H1 (cell line): ENCODE measurements at regions not wholly inside any gene's neighbourhood (a gene's known extent, or its start where the extent isn't known, plus 50 kb on each side); places are given as distances from the start of the nearest gene placed in this dataset.

ENCODE experiments used
- CTCF ChIA-PET: fragments of 300-600 bp; sonication (Branson Sonifier 250); formaldehyde crosslinking; loops from one replicate; lab custom pipeline; 2021; ENCODE audit not compliant: partially characterized antibody; lab: Charles Lee
- POLR2A ChIA-PET: fragments of 300-600 bp; sonication (Branson Sonifier 250); formaldehyde crosslinking; loops from one replicate; lab custom pipeline; 2021; ENCODE audit warnings: inconsistent platforms; ENCODE audit not compliant: partially characterized antibody; lab: Charles Lee
- DNase-seq, 2 experiments: peaks; one replicate each; pipeline versions ENCODE4 v3.0.0 to v3.0.0-alpha.2; 2010 to 2022; ENCODE audit warnings: low spot score in 2 of 2, low read depth in 1 of 2, mixed read lengths in 1 of 2
- FAIRE-seq: peaks from 2 replicates; lab custom pipeline; 2011; peaks lifted over from hg19 to GRCh38; lab: Jason Lieb, UNC
- H2AFZ ChIP-seq: 2 replicates; pipeline ENCODE4 v1.8.1; 2012; ENCODE audit warnings: low read length, inconsistent platforms
- H2AK5ac ChIP-seq: 2 replicates; pipeline ENCODE4 v1.6.1; 2013; ENCODE audit warnings: low read depth, low read length
- H2BK120ac ChIP-seq: replicated peaks from 2 replicates; pipeline ENCODE3; 2013; ENCODE audit warnings: low read depth, low read length, inconsistent platforms
- H2BK12ac ChIP-seq: 2 replicates; pipeline ENCODE4 v1.6.1; 2013; ENCODE audit warnings: low read depth, low read length
- H2BK15ac ChIP-seq: 2 replicates; pipeline ENCODE4 v1.6.1; 2013; ENCODE audit warnings: low read length
- H2BK20ac ChIP-seq: 2 replicates; pipeline ENCODE4 v1.6.1; 2013; ENCODE audit warnings: low read length
- H2BK5ac ChIP-seq: 2 replicates; pipeline ENCODE4 v1.6.1; 2013; ENCODE audit warnings: low read depth, low read length
- H3K14ac ChIP-seq: 2 replicates; pipeline ENCODE4 v1.6.1; 2013; ENCODE audit warnings: inconsistent platforms; ENCODE audit not compliant: insufficient read length
- H3K18ac ChIP-seq: 2 replicates; pipeline ENCODE4 v1.6.1; 2013; ENCODE audit warnings: low read length; ENCODE audit errors: extremely low read depth
- H3K23ac ChIP-seq: 2 replicates; pipeline ENCODE4 v1.6.1; 2013; ENCODE audit warnings: inconsistent platforms; ENCODE audit not compliant: insufficient read length
- H3K23me2 ChIP-seq: 2 replicates; pipeline ENCODE4 v1.6.1; 2013; ENCODE audit warnings: low read depth, low read length
- H3K27ac ChIP-seq: 2 replicates; pipeline ENCODE4 v1.6.1; 2011; ENCODE audit warnings: low read depth, low read length, inconsistent platforms
- H3K27me3 ChIP-seq, 4 experiments: replicated peaks in 1 of 4; 1 replicate in 1 of 4; 2 replicates in 3 of 4; pipeline versions ENCODE4 v1.6.1 to v1.8.1; 2011 to 2013; ENCODE audit warnings: low read length in 3 of 4, mild to moderate bottlenecking in 3 of 4, inconsistent platforms in 2 of 4, mixed read lengths in 2 of 4, moderate library complexity in 1 of 4; ENCODE audit not compliant: control insufficient read depth in 3 of 4, insufficient read depth in 3 of 4; ENCODE audit errors: extremely low read depth in 1 of 4
- H3K36me3 ChIP-seq, 4 experiments: 2 replicates each; pipeline versions ENCODE4 v1.6.1 to v1.8.1; 2011 to 2013; ENCODE audit warnings: mild to moderate bottlenecking in 4 of 4, low read length in 3 of 4, moderate library complexity in 2 of 4, control low read depth in 1 of 4, inconsistent platforms in 1 of 4; ENCODE audit not compliant: insufficient read depth in 4 of 4, control insufficient read depth in 2 of 4
- H3K4ac ChIP-seq: replicated peaks from 2 replicates; pipeline ENCODE3; 2013; ENCODE audit warnings: low read length, low read depth, mixed read lengths, inconsistent platforms; ENCODE audit not compliant: insufficient read length
- H3K4me1 ChIP-seq, 4 experiments: replicated peaks in 1 of 4; 1 replicate in 1 of 4; 2 replicates in 3 of 4; pipeline versions ENCODE4 v1.6.1 to v1.8.1; 2011 to 2013; ENCODE audit warnings: low read length in 3 of 4, inconsistent platforms in 2 of 4, mixed read lengths in 1 of 4; ENCODE audit not compliant: insufficient read depth in 4 of 4, control insufficient read depth in 3 of 4
- H3K4me2 ChIP-seq, 2 experiments: 2 replicates each; pipeline versions ENCODE4 v1.6.1 to v1.8.1; 2011 to 2013; ENCODE audit warnings: low read depth in 2 of 2, low read length in 2 of 2, control low read depth in 1 of 2, inconsistent platforms in 1 of 2, mild to moderate bottlenecking in 1 of 2; ENCODE audit not compliant: insufficient read depth in 1 of 2
- H3K4me3 ChIP-seq, 4 experiments: fragments of 200-600, 300-600 bp in 1 of 4; sonication (generic), shearing (Covaris generic), sonication (Bioruptor Twin) in 1 of 4; 2 replicates each; pipeline versions ENCODE4 v1.5.1 to v1.8.1; 2011 to 2016; ENCODE audit warnings: low read length in 4 of 4, low read depth in 3 of 4, control low read depth in 2 of 4, inconsistent platforms in 2 of 4, mild to moderate bottlenecking in 2 of 4, mixed read lengths in 1 of 4, moderate library complexity in 1 of 4; ENCODE audit not compliant: insufficient read depth in 2 of 4; ENCODE audit errors: extremely low read depth in 1 of 4
- H3K56ac ChIP-seq: replicated peaks from 2 replicates; pipeline ENCODE3; 2013; ENCODE audit warnings: low read depth, mild to moderate bottlenecking, mixed read lengths, low read length, inconsistent platforms; ENCODE audit not compliant: insufficient read length
- H3K79me1 ChIP-seq: 2 replicates; pipeline ENCODE4 v1.6.1; 2013; ENCODE audit warnings: low read depth, low read length, control low read depth
- H3K79me2 ChIP-seq, 2 experiments: 2 replicates each; pipeline versions ENCODE4 v1.6.1 to v1.8.1; 2012 to 2013; ENCODE audit warnings: low read length in 2 of 2, mild to moderate bottlenecking in 2 of 2, inconsistent platforms in 1 of 2; ENCODE audit not compliant: insufficient read depth in 2 of 2, control insufficient read depth in 1 of 2
- H3K9ac ChIP-seq, 4 experiments: replicated peaks in 1 of 4; 1 replicate in 1 of 4; 2 replicates in 3 of 4; pipeline versions ENCODE4 v1.6.1 to v1.8.1; 2011 to 2013; ENCODE audit warnings: low read depth in 3 of 4, low read length in 3 of 4, control low read depth in 2 of 4, mild to moderate bottlenecking in 2 of 4, moderate library complexity in 2 of 4, inconsistent platforms in 1 of 4; ENCODE audit errors: extremely low read depth in 1 of 4
- H3K9me3 ChIP-seq, 2 experiments: 2 replicates each; pipeline versions ENCODE4 v1.6.1 to v1.8.1; 2012 to 2013; ENCODE audit warnings: mild to moderate bottlenecking in 2 of 2, moderate library complexity in 2 of 2, control low read depth in 1 of 2, inconsistent platforms in 1 of 2, low read depth in 1 of 2, low read length in 1 of 2, mixed read lengths in 1 of 2; ENCODE audit not compliant: insufficient read depth in 2 of 2
- H4K20me1 ChIP-seq, 2 experiments: replicated peaks in 1 of 2; 2 replicates each; pipeline versions ENCODE3 to v1.8.1; 2011 to 2013; ENCODE audit warnings: inconsistent platforms in 2 of 2, low read length in 2 of 2, mild to moderate bottlenecking in 1 of 2; ENCODE audit not compliant: insufficient read depth in 2 of 2, control insufficient read depth in 1 of 2
- H4K5ac ChIP-seq: 2 replicates; pipeline ENCODE4 v1.6.1; 2013; ENCODE audit warnings: low read length, low read depth, mixed read lengths, inconsistent platforms; ENCODE audit not compliant: insufficient read length
- H4K8ac ChIP-seq: 2 replicates; pipeline ENCODE4 v1.8.0; 2013; ENCODE audit warnings: mild to moderate bottlenecking, moderate library complexity, low read length, inconsistent platforms; ENCODE audit not compliant: insufficient read depth; ENCODE audit errors: extremely low read depth
- H4K91ac ChIP-seq: replicated peaks from 2 replicates; pipeline ENCODE3; 2013; ENCODE audit warnings: low read length, mixed read lengths, inconsistent platforms; ENCODE audit not compliant: insufficient read length
- BRCA1 ChIP-seq: IDR thresholded peaks from 2 replicates; pipeline ENCODE4 v1.6.1; 2012; ENCODE audit warnings: low read depth, low read length, improper control_type of control experiment
- CEBPB ChIP-seq: IDR thresholded peaks from 2 replicates; pipeline ENCODE4 v1.6.1; 2012; ENCODE audit warnings: low read depth, low read length
- EP300 ChIP-seq, 2 experiments: IDR thresholded peaks; 1 replicate in 1 of 2; 2 replicates in 1 of 2; pipeline ENCODE4 v1.6.1; 2011 to 2012; ENCODE audit warnings: low read depth in 2 of 2, low read length in 2 of 2, mild to moderate bottlenecking in 2 of 2, borderline replicate concordance in 1 of 2, inconsistent platforms in 1 of 2, moderate library complexity in 1 of 2
- EZH2 ChIP-seq: fragments of 200-600 bp; sonication (generic); IDR thresholded peaks from 2 replicates; pipeline ENCODE4 v1.7.1; 2012; ENCODE audit warnings: low read depth, mild to moderate bottlenecking, moderate library complexity, low read length, inconsistent platforms; ENCODE audit not compliant: severe bottlenecking
- HDAC6 ChIP-seq: IDR thresholded peaks from one replicate; pipeline ENCODE4 v1.7.1; 2012; ENCODE audit warnings: low read depth, mild to moderate bottlenecking, inconsistent platforms, low read length, moderate library complexity
- POLR2A ChIP-seq, 2 experiments: IDR thresholded peaks; 1 replicate in 1 of 2; 2 replicates in 1 of 2; pipeline ENCODE4 v1.6.1; 2011; ENCODE audit warnings: low read depth in 2 of 2, low read length in 2 of 2, mild to moderate bottlenecking in 2 of 2; ENCODE audit errors: control extremely low read depth in 1 of 2
- POLR2AphosphoS5 ChIP-seq: IDR thresholded peaks from 2 replicates; pipeline ENCODE4 v1.6.1; 2011; ENCODE audit warnings: low read depth, low read length
- RBBP5 ChIP-seq: IDR thresholded peaks from 2 replicates; pipeline ENCODE4 v1.7.1; 2012; ENCODE audit warnings: low read depth, mild to moderate bottlenecking, inconsistent platforms, low read length, moderate library complexity, borderline replicate concordance
- RXRA ChIP-seq: IDR thresholded peaks from 2 replicates; pipeline ENCODE4 v1.6.1; 2011; ENCODE audit warnings: low read depth, mild to moderate bottlenecking, low read length, moderate library complexity; ENCODE audit not compliant: insufficient read depth
- SAP30 ChIP-seq: fragments of 300-600 bp; sonication (generic); IDR thresholded peaks from 2 replicates; pipeline ENCODE4 v1.7.1; 2012; ENCODE audit warnings: low read length, moderate library complexity, mild to moderate bottlenecking, inconsistent platforms; ENCODE audit not compliant: insufficient read depth, insufficient replicate concordance
- SP1 ChIP-seq: IDR thresholded peaks from 2 replicates; pipeline ENCODE4 v1.6.1; 2011; ENCODE audit warnings: low read depth, low read length
- SP4 ChIP-seq: IDR thresholded peaks from 2 replicates; pipeline ENCODE4 v1.6.1; 2012; ENCODE audit warnings: low read length, inconsistent platforms
- TEAD4 ChIP-seq: IDR thresholded peaks from 2 replicates; pipeline ENCODE4 v1.6.1; 2012; ENCODE audit warnings: low read depth, low read length, inconsistent platforms, mixed read lengths
- YY1 ChIP-seq: IDR thresholded peaks from 2 replicates; pipeline ENCODE4 v1.6.1; 2011; ENCODE audit warnings: low read depth, mild to moderate bottlenecking, low read length
- TF ChIP-seq, protein P1 (sequence below): IDR thresholded peaks from 2 replicates; pipeline ENCODE4 v1.6.1; 2011; ENCODE audit warnings: low read length, improper control_type of control experiment

- Histone ChIP-seq H2BK20ac (no peak overlapping the region; the same call in 1 of the 2 replicates), H4K91ac (no peak overlapping the region), H3K18ac (no peak overlapping the region), H2BK5ac (no peak overlapping the region), H2AK5ac (no peak overlapping the region), H3K36me3 (no peaks in the 10 kb centered on the region), H4K5ac (no peak overlapping the region), H2AFZ (no peak overlapping the region), H4K20me1 (no peaks in the 10 kb centered on the region), H3K4ac (no peak overlapping the region), H3K27me3 (no peaks in the 10 kb centered on the region), H2BK120ac (no peak overlapping the region), H3K4me3 (no peak overlapping the region), H3K9me3 (peaks cover 0 to 6% of the 10 kb centered on the region in 2 experiments; a peak in 2 of 4 replicates), H2BK12ac (peak overlapping the region; percentile 33; the same call in 1 of the 2 replicates), H4K8ac (no peak overlapping the region), H3K14ac (no peak overlapping the region), H3K79me2 (no peaks in the 10 kb centered on the region), H3K56ac (no peak overlapping the region), H3K23ac (no peak overlapping the region), H3K23me2 (no peaks in the 10 kb centered on the region), H3K4me2 (no peak overlapping the region), H3K4me1 (peaks cover 10 to 17% (median 15%) of the 10 kb centered on the region in 4 experiments; a peak in 6 of 7 replicates), H2BK15ac (no peak overlapping the region), H3K79me1 (no peaks in the 10 kb centered on the region), H3K27ac (no peak overlapping the region), H3K9ac (no peak overlapping the region)
- CTCF ChIA-PET: interaction anchor here (0.7 to 2.7 kb wide), 4 partner anchors 11 to 90 kb away, joined by 3 to 8 read pairs (median 4); no protein-coding TSS in a partner anchor
- POLR2A ChIA-PET: no interaction called here
- no peak for TF ChIP-seq SP1
- no peak for TF ChIP-seq BRCA1
- TF ChIP-seq RBBP5: no peak
- TF ChIP-seq EP300 (IDR thresholded peaks at IDR 0.05; ENCODE audit: borderline replicate concordance in 1 of 2, low read depth in 2 of 2, low read length in 2 of 2): no peak
- no peak for TF ChIP-seq YY1
- no peak for TF ChIP-seq SP4
- TF ChIP-seq, protein P1, sequence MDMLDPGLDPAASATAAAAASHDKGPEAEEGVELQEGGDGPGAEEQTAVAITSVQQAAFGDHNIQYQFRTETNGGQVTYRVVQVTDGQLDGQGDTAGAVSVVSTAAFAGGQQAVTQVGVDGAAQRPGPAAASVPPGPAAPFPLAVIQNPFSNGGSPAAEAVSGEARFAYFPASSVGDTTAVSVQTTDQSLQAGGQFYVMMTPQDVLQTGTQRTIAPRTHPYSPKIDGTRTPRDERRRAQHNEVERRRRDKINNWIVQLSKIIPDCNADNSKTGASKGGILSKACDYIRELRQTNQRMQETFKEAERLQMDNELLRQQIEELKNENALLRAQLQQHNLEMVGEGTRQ: no peak
- no peak for TF ChIP-seq RXRA
- TF ChIP-seq EZH2: no peak
- no peak for TF ChIP-seq TEAD4
- TF ChIP-seq SAP30: no peak
- no peak for TF ChIP-seq CEBPB
- no peak for TF ChIP-seq HDAC6
- TF ChIP-seq POLR2AphosphoS5: no peak
- no peak for TF ChIP-seq POLR2A (IDR thresholded peaks at IDR 0.05; ENCODE audit: control extremely low read depth in 1 of 2, low read depth in 2 of 2, low read length in 2 of 2)
- no peak for DNase-seq
- no peak for FAIRE-seq
Observed at GRCh38 chr7:142693911-142694310, 55.4 kb upstream of the PRSS1 start.
